Chondrocyte (in vitro differentiated cells): ENCODE measurements at regions not wholly inside any gene's neighbourhood (a gene's known extent, or its start where the extent isn't known, plus 50 kb on each side); places are given as distances from the start of the nearest gene placed in this dataset.

Source experiments
- DNase-seq: peaks from one replicate; pipeline ENCODE4 v3.0.0; 2021; ENCODE audit warnings: mixed read lengths, low spot score
- H3K27ac Mint-ChIP-seq: one replicate; pipeline ENCODE4 v1.8.0; 2021; ENCODE audit warnings: mild to moderate bottlenecking, moderate library complexity, mixed read lengths; ENCODE audit not compliant: unreplicated experiment
- H3K27me3 Mint-ChIP-seq: 2 replicates; pipeline ENCODE4 v1.8.0; 2021; ENCODE audit warnings: low read depth, mixed read lengths
- H3K36me3 Mint-ChIP-seq: 2 replicates; pipeline ENCODE4 v1.8.0; 2021; ENCODE audit warnings: low read depth, mixed read lengths
- H3K4me1 Mint-ChIP-seq: 2 replicates; pipeline ENCODE4 v1.8.0; 2021; ENCODE audit warnings: low read depth, mild to moderate bottlenecking, mixed read lengths
- H3K4me3 Mint-ChIP-seq: one replicate; pipeline ENCODE4 v1.8.0; 2021; ENCODE audit warnings: mild to moderate bottlenecking, moderate library complexity, mixed read lengths; ENCODE audit not compliant: unreplicated experiment
- H3K9me3 Mint-ChIP-seq: 2 replicates; pipeline ENCODE4 v1.8.0; 2021; ENCODE audit warnings: low read depth, mixed read lengths
- TF ChIP-seq, protein P1 (sequence below): fragments of 200-600 bp; sonication (generic); IDR thresholded peaks from 2 replicates; pipeline ENCODE4 v1.5.0; 2021; ENCODE audit warnings: antibody characterized with exemption, mild to moderate bottlenecking, moderate library complexity

DNA sequence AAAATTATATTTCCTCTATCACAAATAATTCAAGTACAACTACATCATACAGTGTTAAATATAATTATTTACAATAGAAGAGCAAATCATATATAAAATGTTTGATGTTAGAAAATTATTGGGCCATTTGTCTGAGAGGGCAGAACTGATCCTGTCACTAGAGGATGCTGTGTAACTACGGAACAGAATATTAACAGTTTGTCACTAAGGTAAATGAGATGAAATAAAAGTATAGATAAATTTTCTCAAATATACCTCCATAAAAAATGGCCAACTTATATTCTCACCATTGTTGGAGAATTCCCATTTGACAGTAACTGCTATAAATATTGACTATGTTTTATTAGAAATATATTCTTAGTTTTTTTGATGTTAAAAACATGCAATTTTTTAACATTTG, 1067.4 kb upstream of the DDX18 start:
- no peaks in the 10 kb centered on the region for H3K9me3 Mint-ChIP-seq
- H3K36me3 Mint-ChIP-seq = no peaks in the 10 kb centered on the region
- no peaks in the 10 kb centered on the region for H3K4me1 Mint-ChIP-seq
- H3K27me3 Mint-ChIP-seq = peaks cover 20% of the 10 kb centered on the region
- H3K27ac Mint-ChIP-seq = no peak overlapping the region
- DNase-seq = no peak
- TF ChIP-seq, protein P1, sequence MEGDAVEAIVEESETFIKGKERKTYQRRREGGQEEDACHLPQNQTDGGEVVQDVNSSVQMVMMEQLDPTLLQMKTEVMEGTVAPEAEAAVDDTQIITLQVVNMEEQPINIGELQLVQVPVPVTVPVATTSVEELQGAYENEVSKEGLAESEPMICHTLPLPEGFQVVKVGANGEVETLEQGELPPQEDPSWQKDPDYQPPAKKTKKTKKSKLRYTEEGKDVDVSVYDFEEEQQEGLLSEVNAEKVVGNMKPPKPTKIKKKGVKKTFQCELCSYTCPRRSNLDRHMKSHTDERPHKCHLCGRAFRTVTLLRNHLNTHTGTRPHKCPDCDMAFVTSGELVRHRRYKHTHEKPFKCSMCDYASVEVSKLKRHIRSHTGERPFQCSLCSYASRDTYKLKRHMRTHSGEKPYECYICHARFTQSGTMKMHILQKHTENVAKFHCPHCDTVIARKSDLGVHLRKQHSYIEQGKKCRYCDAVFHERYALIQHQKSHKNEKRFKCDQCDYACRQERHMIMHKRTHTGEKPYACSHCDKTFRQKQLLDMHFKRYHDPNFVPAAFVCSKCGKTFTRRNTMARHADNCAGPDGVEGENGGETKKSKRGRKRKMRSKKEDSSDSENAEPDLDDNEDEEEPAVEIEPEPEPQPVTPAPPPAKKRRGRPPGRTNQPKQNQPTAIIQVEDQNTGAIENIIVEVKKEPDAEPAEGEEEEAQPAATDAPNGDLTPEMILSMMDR = peak; percentile 76
- no peak overlapping the region for H3K4me3 Mint-ChIP-seq

DNA sequence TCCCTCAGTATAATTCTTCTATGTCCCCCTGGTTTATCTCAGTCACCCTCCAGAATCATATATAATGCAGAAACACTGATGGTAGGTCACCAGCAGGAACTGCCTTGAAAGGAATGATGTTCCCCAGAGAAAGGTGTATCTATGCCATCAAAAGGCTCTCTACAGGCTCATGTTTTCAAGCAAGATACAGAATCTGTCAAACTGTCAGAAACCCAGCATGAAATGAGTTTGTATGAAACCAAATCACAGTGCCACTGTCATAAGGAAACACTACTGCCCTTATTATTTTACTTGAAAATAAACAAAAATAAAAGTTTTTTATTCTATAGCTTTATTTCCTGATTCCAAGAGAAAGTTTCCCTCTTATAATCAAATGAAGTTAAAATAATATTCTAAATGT, 1064.5 kb upstream of the DDX18 start:
- DNase-seq = no peak
- Mint-ChIP-seq H3K36me3 (no peaks in the 10 kb centered on the region), H3K4me1 (peaks cover 4% of the 10 kb centered on the region), H3K4me3 (no peak overlapping the region), H3K27ac (no peak overlapping the region), H3K9me3 (no peaks in the 10 kb centered on the region), H3K27me3 (peaks cover 17% of the 10 kb centered on the region)
- TF ChIP-seq, protein P1 = no peak

- TF ChIP-seq, protein P1 = no peak
- Mint-ChIP-seq H3K4me3 (no peak overlapping the region), H3K27me3 (peaks cover 3% of the 10 kb centered on the region), H3K4me1 (peaks cover 4% of the 10 kb centered on the region), H3K36me3 (no peaks in the 10 kb centered on the region), H3K9me3 (no peaks in the 10 kb centered on the region), H3K27ac (no peak overlapping the region)
- DNase-seq = no peak
Observed at GRCh38 chr2:116754381-116755101, 1060.0 kb upstream of the DDX18 start.

DNA sequence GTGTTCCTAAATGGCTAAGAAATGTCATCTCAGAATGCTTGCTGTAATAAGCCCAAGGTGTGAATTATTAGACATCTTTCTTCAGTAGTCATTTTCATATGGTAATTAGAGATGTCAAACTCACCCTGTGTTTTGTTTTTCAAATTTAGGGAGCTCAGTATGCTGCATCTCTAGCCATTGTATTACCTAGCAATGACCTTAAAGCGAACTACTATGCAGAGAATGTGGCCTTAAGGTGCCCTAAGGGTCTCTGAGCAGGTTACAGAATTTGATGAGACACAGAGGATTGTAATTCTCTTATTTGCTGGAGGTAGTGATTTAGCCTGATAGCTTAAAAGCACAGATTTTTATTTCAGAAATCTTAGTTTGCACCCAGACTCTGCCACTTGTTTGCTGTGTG, 1052.6 kb upstream of the DDX18 start:
- Mint-ChIP-seq H3K27me3 (peaks cover 5% of the 10 kb centered on the region), H3K27ac (no peak overlapping the region), H3K4me1 (no peaks in the 10 kb centered on the region), H3K36me3 (no peaks in the 10 kb centered on the region), H3K4me3 (no peak overlapping the region), H3K9me3 (no peaks in the 10 kb centered on the region)
- no peak for DNase-seq
- TF ChIP-seq, protein P1 = no peak

- Mint-ChIP-seq H3K9me3 (no peaks in the 10 kb centered on the region), H3K4me3 (no peak overlapping the region), H3K27ac (no peak overlapping the region), H3K27me3 (no peaks in the 10 kb centered on the region), H3K36me3 (no peaks in the 10 kb centered on the region), H3K4me1 (no peaks in the 10 kb centered on the region)
- TF ChIP-seq, protein P1 = no peak
- DNase-seq = no peak
Observed at GRCh38 chr2:116769514-116769913, 1045.0 kb upstream of the DDX18 start.
